HL-60 (cell line): ENCODE measurements at regions not wholly inside any gene's neighbourhood (a gene's known extent, or its start where the extent isn't known, plus 50 kb on each side); places are given as distances from the start of the nearest gene placed in this dataset.

Experiments used
- DNase-seq, 2 experiments: peaks; one replicate each; pipeline ENCODE4 v3.0.0-alpha.2; 2010 to 2020; ENCODE audit warnings: low read depth in 1 of 2, low spot score in 1 of 2
- H3K27ac ChIP-seq: fragments of 250-450 bp; sonication (Bioruptor Pico); replicated peaks from 2 replicates; pipeline ENCODE4 v1.5.1; 2020; ENCODE audit warnings: mild to moderate bottlenecking, moderate library complexity
- H3K27me3 ChIP-seq: fragments of 250-450 bp; sonication (Bioruptor Pico); 2 replicates; pipeline ENCODE4 v1.5.1; 2021; ENCODE audit warnings: mild to moderate bottlenecking, moderate library complexity; ENCODE audit not compliant: insufficient read depth, poor library complexity, severe bottlenecking
- H3K4me3 ChIP-seq: replicated peaks from 2 replicates; pipeline ENCODE4 v1.5.1; 2011; ENCODE audit warnings: mild to moderate bottlenecking, control low read depth, low read length; ENCODE audit not compliant: insufficient read depth
- CTCF ChIP-seq: IDR thresholded peaks from one replicate; pipeline ENCODE4 v1.5.1; 2011; ENCODE audit warnings: low read length, control low read depth, inconsistent platforms; ENCODE audit not compliant: insufficient read depth
- GABPA ChIP-seq: IDR thresholded peaks from 2 replicates; pipeline ENCODE4 v1.6.1; 2012; ENCODE audit warnings: low read depth
- POLR2AphosphoS5 ChIP-seq: IDR thresholded peaks from 2 replicates; pipeline ENCODE4 v1.6.1; 2012; ENCODE audit warnings: low read depth
- REST ChIP-seq: IDR thresholded peaks from 2 replicates; pipeline ENCODE4 v1.6.1; 2012; ENCODE audit warnings: low read depth; ENCODE audit not compliant: insufficient replicate concordance
- SPI1 ChIP-seq: IDR thresholded peaks from 2 replicates; pipeline ENCODE4 v1.6.1; 2012; ENCODE audit warnings: low read depth, mild to moderate bottlenecking, borderline replicate concordance

- TF ChIP-seq GABPA (no peak), POLR2AphosphoS5 (no peak), SPI1 (no peak), CTCF (no peak), REST (no peak)
- DNase-seq = no peak
Observed at GRCh38 chr12:105455261-105455660, 124.8 kb downstream of the C12orf75 start.

DNA sequence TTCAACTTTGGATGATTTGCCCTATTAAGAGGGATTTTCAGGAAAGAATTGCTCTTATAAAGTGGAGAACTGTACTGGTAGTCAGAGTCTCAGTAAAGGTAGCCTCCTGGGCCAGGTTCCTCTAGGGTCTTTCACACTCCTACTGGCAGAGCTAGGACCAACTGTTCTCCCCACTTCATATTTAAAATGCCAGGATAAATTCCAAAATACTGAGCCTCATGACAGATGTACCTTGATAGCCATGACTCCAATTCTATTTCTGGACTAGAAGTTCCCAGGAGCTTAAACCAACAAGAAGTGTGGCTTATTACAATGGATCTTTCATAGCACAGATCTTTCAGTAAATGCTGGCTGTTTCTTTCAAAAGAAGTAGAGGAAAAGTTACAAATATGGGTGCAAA lies 126.5 kb downstream of the C12orf75 start:
- no peak overlapping the region for H3K4me3 ChIP-seq
- H3K27me3 ChIP-seq = peaks cover 2% of the 10 kb centered on the region
- DNase-seq = no peak
- no peak overlapping the region for H3K27ac ChIP-seq
- TF ChIP-seq POLR2AphosphoS5 (no peak), SPI1 (no peak), CTCF (no peak), GABPA (no peak), REST (no peak)

More at GRCh38 chr12:105455261-105455660, 124.8 kb downstream of the C12orf75 start:
- no peak overlapping the region for H3K27ac ChIP-seq
- H3K4me3 ChIP-seq = no peak overlapping the region
- peaks cover 2% of the 10 kb centered on the region for H3K27me3 ChIP-seq

DNA sequence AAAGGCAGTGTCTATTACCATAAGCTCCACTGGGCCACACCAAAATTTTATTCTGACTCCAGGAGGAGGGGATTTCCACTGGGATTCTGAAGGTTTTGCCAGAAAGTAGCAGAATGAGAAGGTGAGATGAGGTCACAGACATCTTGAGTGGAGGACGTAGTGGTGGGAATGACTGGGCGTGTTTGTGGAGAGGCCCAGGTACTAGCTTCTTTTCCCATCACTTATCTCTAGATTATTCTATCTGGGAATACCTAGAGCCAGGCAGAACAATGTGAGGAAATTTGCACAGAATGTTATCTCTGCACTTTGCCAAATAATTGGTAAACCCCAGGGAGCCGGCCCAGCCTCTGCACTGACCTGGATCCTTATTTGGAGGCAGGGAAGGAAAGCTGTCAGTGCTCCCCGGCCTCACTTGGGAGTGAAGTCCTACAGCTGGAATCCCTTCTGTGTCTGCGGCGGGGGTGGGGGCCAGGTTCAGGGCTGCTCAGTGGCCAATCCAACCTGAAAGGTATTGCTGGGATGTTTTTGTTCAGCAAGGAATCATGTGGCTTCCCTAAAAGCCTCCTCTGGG lies 129.4 kb downstream of the C12orf75 start:
- no peak overlapping the region for H3K27ac ChIP-seq
- DNase-seq = no peak
- TF ChIP-seq CTCF = no peak
- TF ChIP-seq SPI1 = no peak
- TF ChIP-seq POLR2AphosphoS5 = no peak
- no peak for TF ChIP-seq GABPA
- no peak for TF ChIP-seq REST
- H3K27me3 ChIP-seq = peaks cover 2% of the 10 kb centered on the region
- H3K4me3 ChIP-seq = no peak overlapping the region
